ENCODE measurements at regions not wholly inside any gene's neighbourhood (a gene's known extent, or its start where the extent isn't known, plus 50 kb on each side); places are given as distances from the start of the nearest gene placed in this dataset.

DNA sequence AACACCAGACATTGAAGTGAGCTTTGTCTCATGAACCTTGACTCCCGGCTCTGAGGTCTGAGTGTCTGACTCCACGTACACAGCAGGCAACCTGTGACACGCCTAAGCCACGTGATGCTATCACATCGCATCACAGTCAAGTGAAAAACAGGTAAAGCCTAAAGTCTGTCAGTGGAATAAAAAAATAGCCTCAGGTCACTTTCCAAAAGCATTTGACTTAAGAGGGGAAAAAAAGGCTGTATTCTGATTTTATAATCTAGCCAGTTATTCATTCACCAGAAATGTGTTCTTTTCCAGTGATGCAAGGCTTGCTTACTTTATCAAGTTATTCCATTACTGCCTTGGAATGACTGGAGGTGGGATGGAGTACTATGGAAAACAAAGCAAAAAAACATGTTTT is 163.2 kb upstream of the HMCN1 start:
- no peak for TF ChIP-seq CTCF (conservative IDR thresholded peaks at IDR 0.05)
- peaks cover 4% of the 10 kb centered on the region for H3K9me3 Mint-ChIP-seq
- H3K4me1 Mint-ChIP-seq (ENCODE audit: unreplicated experiment), result no peaks in the 10 kb centered on the region
- H3K36me3 Mint-ChIP-seq, result no peaks in the 10 kb centered on the region
- DNase-seq (ENCODE audit: extremely low spot score, unreplicated experiment), result no peak
- H3K4me3 Mint-ChIP-seq, result no peak overlapping the region
- H3K27ac Mint-ChIP-seq, result no peak overlapping the region
- H3K27me3 Mint-ChIP-seq, result no peaks in the 10 kb centered on the region

GRCh38 chr1:185568155-185569123 is 165.8 kb upstream of the HMCN1 start:
- DNase-seq (ENCODE audit: extremely low spot score, unreplicated experiment), result no peak
- H3K27me3 Mint-ChIP-seq, result no peaks in the 10 kb centered on the region
- TF ChIP-seq CTCF (conservative IDR thresholded peaks at IDR 0.05), result no peak
- H3K4me1 Mint-ChIP-seq (ENCODE audit: unreplicated experiment), result no peaks in the 10 kb centered on the region
- H3K4me3 Mint-ChIP-seq, result no peak overlapping the region
- no peaks in the 10 kb centered on the region for H3K36me3 Mint-ChIP-seq
- no peaks in the 10 kb centered on the region for H3K9me3 Mint-ChIP-seq
- no peak overlapping the region for H3K27ac Mint-ChIP-seq

- TF ChIP-seq CTCF (conservative IDR thresholded peaks at IDR 0.05), result no peak
- no peak overlapping the region for H3K4me3 Mint-ChIP-seq
- no peaks in the 10 kb centered on the region for H3K36me3 Mint-ChIP-seq
- no peaks in the 10 kb centered on the region for H3K4me1 Mint-ChIP-seq (ENCODE audit: unreplicated experiment)
- no peaks in the 10 kb centered on the region for H3K9me3 Mint-ChIP-seq
- H3K27me3 Mint-ChIP-seq, result no peaks in the 10 kb centered on the region
- H3K27ac Mint-ChIP-seq, result no peak overlapping the region
- no peak for DNase-seq (ENCODE audit: extremely low spot score, unreplicated experiment)
These were observed 166.8 kb upstream of the HMCN1 start for GRCh38 chr1:185567440-185567839.

- H3K27me3 Mint-ChIP-seq, result no peaks in the 10 kb centered on the region
- no peaks in the 10 kb centered on the region for H3K4me1 Mint-ChIP-seq (ENCODE audit: unreplicated experiment)
- no peak for DNase-seq (ENCODE audit: extremely low spot score, unreplicated experiment)
- H3K36me3 Mint-ChIP-seq, result no peaks in the 10 kb centered on the region
- no peak for TF ChIP-seq CTCF (conservative IDR thresholded peaks at IDR 0.05)
- no peaks in the 10 kb centered on the region for H3K9me3 Mint-ChIP-seq
- no peak overlapping the region for H3K27ac Mint-ChIP-seq
- no peak overlapping the region for H3K4me3 Mint-ChIP-seq
These were observed 167.2 kb upstream of the HMCN1 start for GRCh38 chr1:185566995-185567394.

- Mint-ChIP-seq H3K27me3 (peaks cover 4% of the 10 kb centered on the region), H3K4me1 (ENCODE audit: unreplicated experiment) (no peaks in the 10 kb centered on the region), H3K27ac (no peak overlapping the region), H3K36me3 (no peaks in the 10 kb centered on the region), H3K9me3 (peaks cover 6% of the 10 kb centered on the region), H3K4me3 (no peak overlapping the region)
- no peak for DNase-seq (ENCODE audit: extremely low spot score, unreplicated experiment)
- no peak for TF ChIP-seq CTCF (conservative IDR thresholded peaks at IDR 0.05)
These were observed 168.9 kb upstream of the HMCN1 start for GRCh38 chr1:185565302-185565701.

Measured in type B pancreatic cell (in vitro differentiated cells).